ENCODE measurements at regions not wholly inside any gene's neighbourhood (a gene's known extent, or its start where the extent isn't known, plus 50 kb on each side); places are given as distances from the start of the nearest gene placed in this dataset.
"Not testable (repeated sequence)": the region's sequence is repeated elsewhere in the genome, so short reads cannot be mapped to it uniquely, and the experiment has no call there.

DNA sequence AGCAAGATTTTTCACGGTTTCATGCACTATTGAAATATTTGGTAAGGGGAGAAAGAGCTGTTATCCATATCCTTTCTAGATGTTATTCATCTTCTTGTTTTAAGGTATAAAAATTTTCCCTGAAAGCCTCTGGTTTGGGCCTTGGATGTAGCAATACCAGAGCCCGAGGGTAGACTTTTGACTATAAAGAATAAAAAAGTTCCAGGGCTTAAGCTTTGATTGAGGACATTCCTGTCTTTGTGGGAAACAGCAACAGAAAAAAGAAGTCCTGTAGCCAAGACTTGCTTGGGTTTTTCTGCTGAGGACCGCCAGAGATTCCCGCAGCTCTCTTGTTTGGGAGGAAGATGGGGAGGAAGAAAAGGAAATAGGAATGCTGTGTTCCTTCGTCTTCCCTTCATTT is 440.0 kb upstream of the WWC1 start:
- DNase-seq, result no peak

DNA sequence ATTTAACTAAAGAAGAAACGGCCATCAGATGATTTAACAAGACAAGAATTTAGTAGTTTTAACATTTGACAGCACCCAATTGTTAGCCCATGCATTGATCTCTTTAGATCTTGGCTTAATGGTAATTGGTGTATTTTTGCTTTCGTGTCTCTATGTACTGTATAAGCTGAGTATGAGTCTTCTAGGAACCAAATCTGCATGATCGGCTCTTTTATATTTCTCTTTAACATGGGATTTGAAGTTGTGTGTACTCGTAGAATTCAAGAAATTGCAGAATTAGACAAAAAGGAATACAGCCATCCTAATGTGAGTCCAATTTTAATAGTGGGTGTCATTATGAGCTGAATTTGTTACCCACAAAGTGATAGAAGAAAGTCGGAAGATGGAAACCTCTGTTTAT is 438.9 kb upstream of the WWC1 start:
- no peak for DNase-seq

DNA sequence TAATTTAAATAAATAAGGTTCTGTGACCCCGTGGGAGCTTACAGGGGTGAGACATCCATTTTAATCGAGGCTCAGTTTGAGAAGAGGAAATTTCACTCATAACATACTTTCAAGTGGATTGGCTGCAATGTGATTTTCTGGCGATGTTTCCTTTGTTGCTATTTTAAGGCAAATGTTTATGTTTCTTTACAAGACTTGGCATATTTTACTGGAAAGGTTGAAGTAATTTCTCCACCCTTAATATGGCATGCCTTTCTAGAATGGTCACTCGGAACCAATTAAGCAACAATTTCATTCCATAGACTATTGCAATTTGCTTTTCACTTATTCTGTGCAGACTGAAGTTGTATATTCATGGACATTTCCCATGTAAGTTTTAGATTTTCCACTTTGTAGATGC is 438.0 kb upstream of the WWC1 start:
- DNase-seq, result no peak

DNA sequence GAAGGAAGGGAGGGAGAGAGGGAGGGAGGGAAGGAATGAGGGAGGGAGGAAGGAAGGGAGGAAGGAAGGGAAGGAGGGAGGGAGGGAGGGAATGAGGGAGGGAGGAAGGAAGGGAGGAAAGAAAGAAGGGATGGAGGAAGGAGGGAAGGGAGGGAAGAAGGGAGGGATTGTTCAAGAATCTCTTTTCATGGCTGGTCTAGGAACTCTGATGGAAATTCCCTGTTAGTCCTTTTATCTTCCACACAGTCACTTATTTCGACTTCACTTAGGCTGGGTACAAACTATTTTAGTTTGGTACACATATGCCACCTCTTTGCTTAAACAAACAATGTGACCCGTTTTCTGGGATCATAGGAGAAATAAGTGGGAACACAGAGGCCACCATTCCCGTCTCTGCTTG is 435.6 kb upstream of the WWC1 start:
- DNase-seq, result no peak

DNA sequence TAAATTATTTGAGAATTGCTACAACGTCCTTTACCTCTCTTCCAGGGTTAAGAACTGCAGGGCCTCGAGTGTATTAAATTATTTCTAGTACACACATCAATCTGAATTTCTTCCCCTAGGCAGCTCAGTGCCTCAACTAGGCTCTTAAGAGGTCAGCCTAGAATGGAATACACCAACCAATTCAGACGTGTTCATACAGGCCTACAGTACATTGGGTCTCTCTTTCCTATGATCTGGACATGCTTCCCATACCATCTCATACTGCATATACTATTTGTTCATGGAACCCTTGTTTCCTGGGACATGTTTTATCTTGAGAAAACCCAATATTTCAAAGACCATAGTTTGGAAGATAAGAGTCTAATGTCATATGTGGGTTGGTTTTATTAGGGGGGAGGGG is 434.1 kb upstream of the WWC1 start:
- DNase-seq, result no peak

DNA sequence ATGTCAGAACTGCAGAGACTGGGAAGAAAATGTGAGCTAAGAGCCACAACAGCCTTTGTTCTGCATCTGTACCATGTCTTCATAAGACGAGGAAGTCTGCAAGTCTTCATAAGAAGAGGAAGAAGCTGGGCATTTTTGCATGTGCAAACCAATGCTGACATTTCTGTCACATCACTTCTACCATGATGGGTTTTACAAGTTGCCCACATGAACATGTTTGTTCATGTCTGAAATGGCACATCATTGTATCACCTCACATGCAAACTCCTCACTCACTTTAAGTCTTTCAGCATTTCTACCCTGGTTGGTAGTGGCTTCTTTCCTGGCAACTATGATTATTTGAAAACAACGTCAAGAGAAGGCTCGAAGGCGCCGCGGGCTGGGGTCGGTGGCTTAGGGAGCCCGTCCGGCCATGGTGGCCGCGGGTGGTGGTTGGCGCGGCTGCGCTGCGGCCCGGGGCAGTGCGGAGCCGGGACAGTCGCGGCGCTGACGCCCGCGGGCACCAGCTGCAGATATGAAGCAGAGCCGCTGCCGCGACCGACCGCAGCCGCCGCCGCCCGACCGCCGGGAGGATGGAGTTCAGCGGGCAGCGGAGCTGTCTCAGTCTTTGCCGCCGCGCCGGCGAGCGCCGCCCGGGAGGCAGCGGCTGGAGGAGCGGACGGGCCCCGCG is 433.1 kb upstream of the WWC1 start:
- not testable (repeated sequence) for DNase-seq

DNA sequence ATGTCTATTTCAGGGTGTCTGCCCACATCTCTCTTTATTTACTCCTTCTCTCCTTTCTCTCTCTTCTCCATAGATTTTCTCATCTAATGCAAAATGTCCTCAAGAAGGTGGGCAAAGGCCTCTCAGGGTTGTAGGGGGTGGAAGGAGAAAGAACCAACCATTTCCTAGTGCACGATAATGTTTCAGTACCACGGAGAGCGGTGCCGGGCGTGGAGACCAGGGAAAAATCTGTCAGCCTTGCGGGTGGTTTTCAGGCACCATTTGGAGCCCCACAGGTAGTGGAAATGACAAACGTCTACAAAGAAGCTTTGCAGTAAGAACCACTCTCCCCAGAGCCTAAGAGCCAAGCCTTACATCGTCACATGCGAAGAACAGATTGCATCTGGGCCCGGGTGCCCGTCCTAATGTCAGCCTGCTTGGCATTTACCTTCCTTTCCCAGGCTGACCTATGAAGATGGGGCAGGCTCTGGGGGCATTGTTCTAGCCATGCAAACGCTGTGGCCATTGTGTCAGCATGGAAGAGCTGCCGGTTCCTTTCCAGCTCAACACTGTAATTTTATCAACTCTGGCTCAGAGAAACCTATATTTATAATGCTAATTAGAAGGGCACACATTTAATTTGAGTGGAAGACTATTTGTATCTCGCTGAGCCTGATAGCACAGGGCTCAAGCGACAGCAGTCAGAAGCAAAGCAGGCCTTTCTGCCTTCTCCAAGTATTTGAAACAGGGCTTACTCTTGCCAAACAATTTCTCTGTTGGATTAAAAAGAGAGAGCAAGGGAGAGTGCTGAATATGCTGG is 430.1 kb upstream of the WWC1 start:
- DNase-seq, result no peak

DNA sequence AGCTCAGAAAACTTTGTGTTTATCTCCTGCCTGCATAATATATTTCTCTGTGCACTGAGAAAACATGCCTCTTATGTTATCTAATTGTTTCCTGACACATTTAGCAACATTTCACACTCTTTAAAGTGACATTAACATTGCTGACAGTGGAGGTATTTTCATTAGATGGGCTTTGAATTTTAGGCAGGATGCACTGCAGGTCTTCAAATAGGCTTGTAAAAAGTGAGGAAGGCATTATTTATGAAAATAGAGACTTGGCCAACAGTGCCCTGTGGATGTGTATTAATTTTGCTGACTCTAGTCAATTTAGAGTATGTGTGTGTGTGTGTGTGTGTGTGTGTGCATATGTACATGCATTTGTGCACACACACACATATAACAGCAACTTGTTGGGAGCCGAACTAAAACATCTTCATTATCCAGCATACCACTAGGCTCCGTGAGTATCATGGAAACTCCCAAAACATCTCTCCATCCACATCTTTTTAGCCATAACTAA is 429.5 kb upstream of the WWC1 start:
- DNase-seq, result no peak

DNA sequence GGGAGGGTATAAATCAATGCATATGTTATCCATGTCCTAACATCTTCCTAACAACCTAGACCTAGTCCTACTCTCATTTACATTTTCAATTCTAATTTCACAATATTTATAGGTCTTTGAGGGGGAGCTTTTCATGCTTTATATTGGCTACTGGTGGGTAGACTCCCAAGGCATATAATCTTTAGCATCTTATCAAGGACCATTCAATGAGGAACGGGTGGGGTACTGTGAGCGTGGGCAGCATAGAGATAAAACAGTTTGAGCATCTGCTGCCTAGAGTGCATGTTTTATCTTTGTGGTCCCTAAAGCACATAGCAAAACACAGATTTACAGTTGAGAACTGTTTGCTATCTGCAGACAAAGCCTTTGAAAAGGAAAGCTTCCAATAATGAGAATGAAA is 427.6 kb upstream of the WWC1 start:
- no peak for DNase-seq

DNA sequence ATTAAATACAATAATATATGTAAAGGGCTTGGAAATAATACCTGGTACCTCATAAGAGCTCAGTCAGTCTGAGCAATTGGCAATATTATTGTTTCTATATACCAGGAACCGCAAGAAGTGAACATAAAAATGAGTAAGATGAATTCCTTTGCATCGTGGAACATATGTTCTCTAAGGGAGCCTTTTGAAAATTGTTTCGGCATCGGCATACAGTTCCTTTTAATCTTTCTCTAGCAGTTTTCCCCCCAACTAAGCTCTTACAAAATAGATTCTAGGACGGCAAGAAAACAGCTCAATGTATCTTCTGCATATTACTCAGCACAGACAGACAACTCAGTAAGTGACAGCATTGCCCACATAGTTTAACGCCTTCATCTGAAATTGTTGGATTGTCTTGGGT is 426.6 kb upstream of the WWC1 start:
- DNase-seq, result no peak

DNA sequence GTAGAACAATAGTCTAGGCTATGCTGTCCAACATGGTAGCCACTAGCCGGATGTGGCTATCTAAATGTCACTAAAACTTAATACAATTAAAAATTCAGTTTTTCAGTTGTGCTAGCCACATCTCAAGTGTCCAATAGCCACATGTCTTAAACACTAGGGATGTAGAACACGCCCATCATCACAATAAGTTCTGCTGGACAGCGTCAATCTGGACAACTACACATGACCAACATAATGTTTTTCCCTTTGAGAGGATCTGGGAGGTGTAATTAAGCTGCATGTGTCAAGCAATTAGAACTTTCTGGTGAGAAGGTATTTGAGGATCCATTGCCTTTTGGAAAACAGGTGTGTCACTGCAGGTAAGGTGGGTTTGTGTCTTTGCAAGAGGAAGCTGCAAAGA is 424.6 kb upstream of the WWC1 start:
- no peak for DNase-seq

DNA sequence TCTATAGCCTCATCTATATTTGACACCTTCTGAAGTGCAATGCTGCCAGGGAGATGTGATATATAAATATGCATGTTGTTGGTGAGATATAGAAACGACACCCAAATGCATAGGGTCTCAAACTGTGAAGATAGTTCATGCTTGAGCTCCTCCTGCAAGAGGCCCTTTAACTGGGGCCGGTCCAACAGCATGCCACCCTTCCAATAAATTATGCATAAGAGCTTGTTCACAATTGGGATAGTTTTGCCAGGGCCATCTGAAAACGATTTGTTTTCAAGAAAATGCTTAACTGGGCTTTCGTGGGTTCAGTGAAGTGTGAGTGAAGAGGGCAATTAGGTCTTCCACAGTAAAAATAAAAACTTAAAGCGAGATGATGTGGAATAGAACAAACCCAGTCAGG is 424.2 kb upstream of the WWC1 start:
- DNase-seq, result no peak

DNA sequence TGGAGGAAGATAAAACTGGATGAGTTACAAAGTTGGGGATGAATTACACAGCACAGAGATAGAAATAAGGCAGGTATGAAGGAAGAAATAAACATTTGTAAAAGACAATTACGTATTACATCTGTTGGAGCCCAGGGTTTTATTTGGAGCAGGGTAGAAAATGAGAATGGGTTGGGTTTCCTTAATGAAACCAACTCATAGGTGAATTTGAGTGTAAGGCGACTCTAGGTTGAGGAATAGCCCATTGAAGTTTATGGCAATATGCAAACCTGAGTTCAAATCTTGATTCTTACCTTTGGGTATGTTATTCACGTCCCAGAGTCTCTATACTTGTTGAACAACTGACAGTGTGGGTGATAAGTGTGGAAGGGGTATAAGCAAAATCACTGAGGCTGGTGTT is 422.3 kb upstream of the WWC1 start:
- DNase-seq, result no peak

DNA sequence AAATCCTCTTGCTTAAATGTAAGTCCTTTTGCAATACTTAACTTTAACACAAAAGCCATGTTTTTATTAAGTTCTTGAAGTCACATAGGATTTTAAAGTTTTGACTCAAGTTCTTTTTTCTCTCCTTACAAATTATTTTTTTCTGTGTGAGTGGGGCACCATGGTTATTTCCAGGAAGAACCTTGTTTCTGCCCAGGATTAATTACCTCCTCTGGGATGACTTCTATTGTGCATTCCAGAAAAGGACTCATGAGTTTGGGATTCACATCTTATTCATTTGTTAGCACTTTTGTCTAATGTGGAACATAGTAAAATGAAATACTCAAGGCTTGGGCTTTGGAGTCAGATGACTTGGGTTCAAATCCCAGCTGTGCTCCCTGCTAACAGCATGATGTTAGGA is 421.4 kb upstream of the WWC1 start:
- no peak for DNase-seq

DNA sequence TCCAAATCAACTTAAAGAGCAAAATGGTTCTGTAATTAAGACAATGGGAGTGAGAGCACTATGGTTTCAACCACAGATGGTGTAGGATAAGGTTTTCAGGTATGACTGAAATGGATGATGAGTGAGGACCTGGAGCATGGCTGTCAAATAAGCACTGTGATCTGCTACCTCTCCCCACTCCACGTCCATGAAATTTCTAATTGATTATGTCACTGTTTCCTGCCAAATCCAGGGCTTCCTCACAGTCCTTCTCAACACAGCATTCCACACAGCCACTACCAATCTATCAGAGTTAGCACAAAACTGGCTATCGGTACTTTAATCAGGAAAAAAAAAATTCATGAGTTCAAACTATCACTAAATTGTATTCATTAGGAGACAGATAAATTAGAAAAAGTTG is 420.4 kb upstream of the WWC1 start:
- no peak for DNase-seq

DNA sequence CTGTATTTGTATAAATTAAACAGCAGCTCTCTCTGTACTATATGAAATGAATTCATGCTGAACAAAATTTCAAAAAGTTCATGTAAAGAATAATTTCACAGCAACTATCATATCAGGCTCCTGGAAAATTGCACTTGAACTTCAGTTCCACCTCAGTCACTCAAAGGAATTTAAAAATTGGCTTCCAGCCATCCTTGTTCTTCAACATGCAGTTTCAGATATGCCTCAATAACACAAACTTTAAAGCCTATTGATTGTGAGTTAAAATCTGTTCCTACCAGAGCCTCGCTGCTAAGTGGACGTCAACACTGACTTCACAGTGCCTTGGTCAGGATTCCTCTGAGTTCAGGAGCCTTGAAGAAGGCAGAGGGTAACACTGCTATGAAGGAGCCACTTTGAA is 418.7 kb upstream of the WWC1 start:
- DNase-seq, result no peak

DNA sequence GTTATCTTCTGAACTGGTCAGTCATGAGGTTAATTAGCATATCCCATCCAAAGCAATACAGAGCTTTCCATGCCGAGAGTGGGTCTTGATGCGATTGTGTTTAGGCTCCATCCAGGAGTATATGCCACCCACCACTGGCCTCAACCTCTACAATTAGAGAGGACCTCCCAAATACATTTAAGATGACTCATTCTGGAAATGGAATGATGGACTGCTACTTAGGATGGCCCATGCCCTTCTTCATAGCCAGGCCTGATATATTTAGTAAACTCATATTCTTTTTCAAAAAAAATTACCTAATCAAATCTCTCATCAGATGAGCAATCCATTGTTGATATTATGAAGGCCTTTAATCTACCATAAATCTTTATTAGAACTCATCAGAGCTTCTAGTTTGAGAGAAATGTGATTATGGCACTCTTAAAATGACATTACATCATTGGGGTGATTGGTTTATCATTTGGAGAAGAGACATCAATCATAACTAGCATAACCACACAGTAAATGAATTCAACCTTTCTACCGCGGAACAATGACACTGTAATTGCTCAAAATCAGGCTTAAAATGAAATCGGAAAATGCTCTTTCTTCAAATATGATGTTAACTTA is 414.2 kb upstream of the WWC1 start:
- DNase-seq, result no peak

DNA sequence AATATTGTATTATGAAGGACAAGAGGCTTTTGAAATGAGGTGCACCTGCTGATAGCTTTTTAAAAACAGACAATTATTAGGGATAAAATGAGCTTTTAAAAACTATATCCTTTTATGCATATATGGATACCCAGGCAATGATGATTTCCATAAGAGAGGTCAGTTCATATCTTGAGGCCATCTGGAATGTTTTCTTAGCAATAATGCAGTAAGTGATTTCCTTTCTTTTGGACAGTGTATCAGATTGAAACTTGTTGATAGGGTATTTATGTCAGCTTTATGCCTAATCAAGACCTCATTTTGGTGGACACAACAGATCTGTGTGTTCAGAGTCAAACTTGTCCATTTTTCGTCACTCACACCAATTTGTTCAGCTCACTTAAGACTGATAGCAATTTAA is 413.5 kb upstream of the WWC1 start:
- no peak for DNase-seq

DNA sequence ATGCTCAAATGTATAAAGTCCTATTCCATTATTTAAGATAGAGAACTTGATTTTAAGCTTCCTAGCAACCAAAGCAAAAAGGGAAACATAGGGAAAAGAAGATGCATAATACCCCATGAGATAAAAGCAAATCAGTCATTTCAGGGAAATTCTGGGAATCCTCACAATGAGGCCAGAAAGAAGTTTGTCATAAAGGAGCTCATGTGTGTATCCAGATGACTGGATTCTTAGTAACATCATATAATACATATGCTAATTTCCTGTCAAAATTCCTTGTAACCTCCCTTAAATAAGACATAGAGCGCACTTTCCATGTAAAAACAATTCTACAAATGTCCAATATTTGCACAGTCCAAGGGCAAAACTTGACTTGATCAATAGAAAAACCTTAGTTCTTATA is 411.0 kb upstream of the WWC1 start:
- no peak for DNase-seq

DNA sequence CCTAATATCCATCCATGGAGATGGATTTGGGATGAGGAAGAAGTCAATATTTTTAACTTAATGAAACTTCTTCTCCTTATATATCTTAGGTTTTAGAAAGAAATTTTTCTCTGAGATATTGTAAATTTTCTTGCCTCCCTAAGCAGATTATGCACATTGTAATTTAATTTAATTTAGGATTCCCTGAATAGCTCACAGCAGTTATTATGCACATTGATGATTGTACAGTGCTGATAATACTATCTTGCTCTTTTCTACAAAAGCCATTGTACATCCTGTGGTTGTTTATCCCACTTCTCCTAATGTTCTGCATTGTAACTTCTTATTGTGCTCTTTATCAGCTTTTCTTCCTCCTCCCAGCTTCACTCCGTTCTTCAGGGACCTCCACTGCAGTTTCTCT is 410.4 kb upstream of the WWC1 start:
- no peak for DNase-seq

DNA sequence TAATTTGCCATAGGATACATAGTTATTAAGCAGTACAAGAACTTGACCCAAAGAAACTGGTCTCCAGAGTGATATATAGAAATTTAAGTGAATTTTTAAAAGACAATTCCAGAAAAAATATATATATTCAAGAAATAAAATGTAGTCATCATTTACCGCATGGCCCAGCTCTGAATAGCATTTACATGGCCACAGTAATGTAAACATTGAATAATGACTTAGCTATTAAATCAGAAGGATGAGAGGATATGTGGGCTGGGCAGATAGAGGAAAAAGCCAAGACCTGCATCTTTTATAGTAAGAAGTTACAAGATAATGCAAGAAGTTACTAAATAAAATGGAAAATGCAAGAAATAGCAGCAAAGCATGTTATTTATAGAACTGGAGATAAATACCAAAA is 405.2 kb upstream of the WWC1 start:
- no peak for DNase-seq

DNA sequence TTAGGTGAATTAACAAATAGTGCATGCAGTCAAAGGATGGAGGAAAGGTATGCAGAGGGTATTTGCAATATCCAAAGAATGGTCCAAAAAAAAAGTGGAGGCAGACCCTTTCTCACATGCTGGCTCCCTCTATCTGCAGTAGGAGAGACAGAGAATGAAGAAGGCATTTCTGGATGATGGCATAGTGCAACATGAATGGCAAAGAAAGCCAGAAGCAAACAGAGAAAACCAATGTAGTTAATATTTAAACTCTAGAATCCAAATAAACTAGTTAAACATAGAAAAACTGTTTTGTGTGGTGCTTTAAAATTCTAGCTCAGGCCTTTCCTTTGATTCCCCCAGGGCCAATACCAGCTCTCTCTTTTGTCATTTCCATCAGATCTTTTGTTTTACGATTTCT is 403.1 kb upstream of the WWC1 start:
- no peak for DNase-seq

DNA sequence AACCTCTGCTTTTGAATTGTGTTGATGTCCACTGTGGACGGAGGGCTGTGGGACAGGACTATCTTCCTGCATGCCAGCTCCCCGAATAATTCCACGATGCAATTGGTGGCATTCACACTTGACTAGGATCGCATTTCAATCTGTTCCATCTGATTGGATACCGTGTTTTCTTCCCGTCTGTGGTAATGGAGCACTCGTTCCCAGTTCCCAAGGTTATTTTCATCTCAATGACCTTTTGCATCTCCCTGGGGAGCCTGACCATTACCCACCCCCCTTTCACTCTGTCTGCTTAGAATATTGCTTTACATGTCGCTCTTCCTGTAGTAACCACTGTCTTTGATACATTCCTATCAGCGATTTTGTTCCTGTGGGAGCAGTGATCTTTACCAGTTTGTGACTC is 402.2 kb upstream of the WWC1 start:
- no peak for DNase-seq

DNA sequence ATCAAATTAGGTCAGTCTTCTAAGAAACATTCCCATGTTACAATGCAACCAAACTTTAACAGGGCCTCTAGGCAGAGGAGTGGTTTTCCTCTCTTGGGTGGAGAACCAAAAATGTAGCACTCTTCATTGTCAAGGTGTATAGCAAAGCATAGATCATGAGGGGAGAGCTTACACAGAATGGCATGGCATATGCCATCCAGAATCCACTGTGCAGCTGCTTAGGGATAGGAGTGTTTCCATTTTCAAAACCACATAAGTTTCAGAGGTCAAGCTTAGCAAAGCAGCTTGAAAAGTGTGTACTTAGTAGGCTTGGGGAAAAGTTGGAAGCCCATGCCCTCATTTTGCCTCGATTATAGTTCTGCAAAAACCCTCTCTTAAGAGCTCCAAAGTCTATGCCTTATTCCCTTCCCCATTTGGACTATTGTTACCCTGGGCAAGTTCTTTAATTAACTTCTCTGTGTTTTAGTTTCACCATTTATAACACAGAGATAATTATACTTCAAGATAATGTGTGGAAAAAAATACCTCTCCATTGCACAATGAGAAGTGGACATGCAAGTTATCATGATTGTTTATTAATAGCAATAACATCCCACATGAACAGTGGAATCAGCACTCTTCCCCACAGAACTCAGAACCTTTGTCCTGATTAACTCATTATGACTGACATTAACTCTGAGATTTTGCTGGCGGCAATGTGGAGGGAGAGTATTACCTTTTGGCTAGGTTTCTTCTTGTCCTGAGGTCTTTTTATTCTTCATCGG is 398.9 kb upstream of the WWC1 start:
- no peak for DNase-seq

Measured in COR-L47 (cell line).